Bronchial epithelial cell (primary cell): ENCODE measurements at regions not wholly inside any gene's neighbourhood (a gene's known extent, or its start where the extent isn't known, plus 50 kb on each side); places are given as distances from the start of the nearest gene placed in this dataset.

Experiments used
- DNase-seq: peaks from one replicate; pipeline ENCODE4 v3.0.0-alpha.2; 2010; ENCODE audit warnings: low read depth
- FAIRE-seq: peaks from 2 replicates; lab custom pipeline; 2011; peaks lifted over from hg19 to GRCh38; lab: Jason Lieb, UNC
- H3K27me3 ChIP-seq: 2 replicates; pipeline ENCODE4 v1.5.1; 2011; ENCODE audit warnings: low read length; ENCODE audit not compliant: control insufficient read depth, insufficient read depth
- H3K36me3 ChIP-seq: 2 replicates; pipeline ENCODE4 v1.5.1; 2011; ENCODE audit warnings: low read length; ENCODE audit not compliant: control insufficient read depth, insufficient read depth
- H3K4me3 ChIP-seq: 2 replicates; pipeline ENCODE4 v1.5.1; 2011; ENCODE audit warnings: mild to moderate bottlenecking, low read depth, low read length, control low read depth
- CTCF ChIP-seq: IDR thresholded peaks from 2 replicates; pipeline ENCODE4 v1.5.1; 2011; ENCODE audit warnings: mild to moderate bottlenecking, moderate library complexity, low read length, control low read depth, inconsistent platforms; ENCODE audit not compliant: insufficient read depth, severe bottlenecking

- Histone ChIP-seq H3K36me3 (no peaks in the 10 kb centered on the region), H3K27me3 (no peaks in the 10 kb centered on the region), H3K4me3 (no peak overlapping the region)
- TF ChIP-seq CTCF: no peak
- FAIRE-seq (no peak), DNase-seq (no peak)
Measured at GRCh38 chr4:64130907-64131306, 278.3 kb downstream of the TECRL start.

GRCh38 chr4:64125354-64125753 lies 283.9 kb downstream of the TECRL start:
- Histone ChIP-seq H3K27me3 (no peaks in the 10 kb centered on the region), H3K36me3 (no peaks in the 10 kb centered on the region), H3K4me3 (no peak overlapping the region)
- FAIRE-seq (no peak), DNase-seq (no peak)
- no peak for TF ChIP-seq CTCF

GRCh38 chr4:64121803-64122202 lies 287.4 kb downstream of the TECRL start:
- Histone ChIP-seq H3K4me3 (no peak overlapping the region), H3K36me3 (no peaks in the 10 kb centered on the region), H3K27me3 (no peaks in the 10 kb centered on the region)
- FAIRE-seq (no peak), DNase-seq (peak; percentile 15)
- no peak for TF ChIP-seq CTCF

GRCh38 chr4:64105903-64106302 lies 303.3 kb downstream of the TECRL start:
- H3K36me3 ChIP-seq: no peaks in the 10 kb centered on the region
- FAIRE-seq (no peak), DNase-seq (no peak)
- no peak overlapping the region for H3K4me3 ChIP-seq
- no peak for TF ChIP-seq CTCF
- H3K27me3 ChIP-seq: no peaks in the 10 kb centered on the region

GRCh38 chr4:64095398-64095797 lies 313.9 kb downstream of the TECRL start:
- Histone ChIP-seq H3K27me3 (no peaks in the 10 kb centered on the region), H3K36me3 (no peaks in the 10 kb centered on the region), H3K4me3 (no peak overlapping the region)
- DNase-seq: no peak
- no peak for FAIRE-seq
- TF ChIP-seq CTCF: no peak

DNA sequence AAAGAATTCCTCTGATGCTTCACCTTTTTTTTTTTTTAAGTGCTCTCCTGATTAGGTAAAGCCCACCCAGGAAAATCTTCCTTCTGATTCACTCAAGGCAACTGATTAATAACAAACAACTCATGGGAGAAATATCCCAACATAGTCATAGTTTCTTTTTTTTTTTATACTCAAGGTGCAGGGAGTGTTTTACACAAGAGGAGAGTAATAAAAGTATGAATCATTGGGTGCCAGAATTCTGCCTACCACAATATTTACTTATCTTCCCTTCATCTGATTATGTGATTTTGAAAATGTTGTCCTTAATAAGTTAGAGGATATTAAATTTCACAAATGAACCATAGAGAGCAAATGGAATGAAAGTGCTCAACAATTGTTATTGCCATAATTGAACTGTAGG lies 329.9 kb downstream of the TECRL start:
- Histone ChIP-seq H3K36me3 (no peaks in the 10 kb centered on the region), H3K27me3 (no peaks in the 10 kb centered on the region), H3K4me3 (no peak overlapping the region)
- FAIRE-seq (no peak), DNase-seq (peak; percentile 33)
- no peak for TF ChIP-seq CTCF
